ENCODE measurements at regions not wholly inside any gene's neighbourhood (a gene's known extent, or its start where the extent isn't known, plus 50 kb on each side); places are given as distances from the start of the nearest gene placed in this dataset.

GRCh38 chr7:155228894-155229293, 68.8 kb upstream of the INSIG1 start:
- TF ChIP-seq CTCF (IDR thresholded peaks at IDR 0.05) (no peak), POLR2A (IDR thresholded peaks at IDR 0.05) (no peak)

All from body of pancreas (tissue), 4 donors.